Raji (cell line): ENCODE measurements at regions not wholly inside any gene's neighbourhood (a gene's known extent, or its start where the extent isn't known, plus 50 kb on each side); places are given as distances from the start of the nearest gene placed in this dataset.

ENCODE experiments used
- POLR2A ChIP-seq: IDR thresholded peaks from 2 replicates; pipeline ENCODE4 v1.6.1; 2011; ENCODE audit warnings: low read depth, low read length, control low read depth; ENCODE audit not compliant: insufficient read depth

DNA sequence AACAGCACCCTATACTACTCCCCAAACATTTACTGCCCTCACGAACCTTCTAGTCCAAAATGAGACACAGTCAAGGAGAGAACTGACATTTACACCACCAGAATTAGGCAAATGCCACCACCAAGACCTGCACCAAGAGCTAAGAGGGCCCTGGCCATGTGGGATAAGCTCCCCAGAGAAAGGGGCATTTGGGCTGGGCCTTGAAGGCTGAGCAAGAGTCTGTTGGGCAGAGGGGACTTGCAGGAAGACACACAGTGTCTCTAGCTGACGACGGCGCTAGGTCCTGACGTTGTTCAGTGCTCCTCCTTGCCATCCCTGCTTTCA is 326.4 kb upstream of the ZMIZ1 start:
- no peak for TF ChIP-seq POLR2A

DNA sequence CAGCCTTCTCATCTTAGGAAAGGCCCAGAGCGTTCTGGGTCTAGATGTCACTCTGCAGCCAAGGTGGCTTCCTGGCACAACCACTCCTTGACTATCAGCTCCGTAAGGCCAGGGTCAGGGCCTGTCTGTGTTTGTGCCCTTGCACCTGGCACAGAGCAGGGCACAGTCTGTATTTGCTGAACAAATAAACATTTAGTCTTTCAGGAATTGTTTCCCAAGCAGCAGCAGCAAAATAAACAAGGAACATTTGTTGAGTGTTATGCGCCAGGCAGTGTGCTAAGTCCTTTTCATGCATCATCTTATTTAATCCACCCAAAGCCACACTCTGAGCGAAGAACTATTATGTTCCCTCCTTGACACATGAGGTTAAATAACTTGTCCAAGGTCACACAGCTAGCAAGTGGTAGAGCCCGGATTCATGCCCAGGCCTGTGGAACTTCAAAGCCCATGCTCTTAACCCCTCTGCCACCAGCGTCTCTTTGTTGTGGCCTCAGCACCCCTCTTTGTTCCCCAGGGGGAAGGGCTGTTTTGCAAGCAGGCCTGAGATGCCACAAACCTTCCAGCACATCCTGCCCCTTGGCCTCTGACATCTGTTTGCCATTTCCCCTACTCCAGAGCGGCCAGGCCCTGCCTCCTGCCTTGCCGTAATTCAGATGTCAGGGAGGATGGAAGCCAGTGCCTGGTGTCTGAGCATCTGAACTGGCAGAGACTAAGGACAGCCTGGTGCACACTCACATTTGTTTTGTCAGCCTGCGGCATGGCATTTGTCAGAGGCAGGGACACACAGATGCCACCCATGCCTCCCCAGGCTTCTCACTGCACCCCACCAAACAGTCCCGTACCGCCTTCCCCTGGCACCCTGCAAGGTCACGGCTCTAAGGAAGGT is 325.8 kb upstream of the ZMIZ1 start:
- TF ChIP-seq POLR2A, result no peak

DNA sequence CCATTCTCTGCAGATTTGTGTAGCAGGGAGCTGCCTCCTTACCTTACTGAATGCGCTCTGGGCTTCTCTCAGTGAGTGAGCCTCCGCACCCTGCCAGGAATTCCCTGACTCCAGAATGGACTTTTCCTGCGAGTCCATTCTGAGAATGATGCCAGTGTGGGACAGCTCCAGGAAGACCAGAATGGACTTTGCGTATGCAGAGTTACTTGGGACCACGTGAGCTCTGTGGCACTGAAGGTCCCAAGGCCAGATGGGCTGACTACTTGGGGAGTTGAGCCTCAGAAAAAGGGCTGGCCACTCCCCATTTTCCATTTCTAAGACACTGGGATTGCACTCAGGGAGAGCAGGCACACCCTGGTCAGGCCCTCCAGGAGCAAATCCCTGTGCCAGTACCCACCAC is 324.7 kb upstream of the ZMIZ1 start:
- TF ChIP-seq POLR2A, result no peak

DNA sequence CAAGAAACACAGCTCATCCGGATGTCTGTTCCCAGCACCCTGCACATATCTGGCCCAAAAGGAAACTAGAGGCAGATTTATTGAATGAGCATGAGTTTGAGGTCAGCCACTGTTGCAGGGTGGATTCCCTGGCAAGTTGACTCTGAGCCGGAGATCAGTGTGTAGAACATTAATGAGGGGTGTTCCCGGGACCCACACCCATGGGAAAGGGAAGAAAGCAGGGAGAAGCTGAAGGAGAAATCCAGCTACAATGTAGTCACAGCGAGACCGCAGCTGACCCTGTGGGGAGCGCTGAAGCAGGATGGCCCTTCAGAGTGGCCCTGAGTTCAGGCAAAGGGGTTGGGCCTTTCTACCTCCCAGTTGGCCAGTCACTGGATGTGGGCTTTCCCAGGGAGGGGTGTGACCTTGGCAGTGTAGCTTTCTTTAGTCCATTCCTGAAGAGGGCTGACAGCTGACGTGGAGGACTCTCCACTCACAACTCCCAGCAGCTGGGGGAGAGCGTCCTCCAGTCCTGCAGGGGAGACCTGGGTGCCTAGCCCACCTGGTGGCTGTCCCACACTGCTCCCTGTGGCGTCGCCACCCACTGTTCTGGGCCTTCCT is 324.2 kb upstream of the ZMIZ1 start:
- no peak for TF ChIP-seq POLR2A

DNA sequence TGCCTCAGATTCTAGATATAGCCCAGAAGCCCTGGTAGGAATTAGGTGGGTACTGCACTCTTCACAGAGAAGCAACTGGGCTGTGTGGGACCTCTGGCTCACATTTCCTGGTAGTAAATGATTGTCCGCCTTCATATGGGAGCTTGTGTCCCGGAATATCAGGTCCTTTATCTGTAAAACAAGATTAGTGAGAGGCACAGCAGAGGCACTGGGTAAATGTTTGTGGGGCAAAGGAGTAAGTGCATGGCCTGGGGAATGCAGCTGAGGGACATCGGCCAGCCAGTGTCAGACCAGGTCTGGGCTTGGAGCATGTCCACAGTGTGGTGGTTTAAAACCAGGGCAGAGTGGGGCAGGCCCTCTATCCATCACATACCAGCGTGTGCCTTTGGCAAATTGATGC is 323.3 kb upstream of the ZMIZ1 start:
- no peak for TF ChIP-seq POLR2A

DNA sequence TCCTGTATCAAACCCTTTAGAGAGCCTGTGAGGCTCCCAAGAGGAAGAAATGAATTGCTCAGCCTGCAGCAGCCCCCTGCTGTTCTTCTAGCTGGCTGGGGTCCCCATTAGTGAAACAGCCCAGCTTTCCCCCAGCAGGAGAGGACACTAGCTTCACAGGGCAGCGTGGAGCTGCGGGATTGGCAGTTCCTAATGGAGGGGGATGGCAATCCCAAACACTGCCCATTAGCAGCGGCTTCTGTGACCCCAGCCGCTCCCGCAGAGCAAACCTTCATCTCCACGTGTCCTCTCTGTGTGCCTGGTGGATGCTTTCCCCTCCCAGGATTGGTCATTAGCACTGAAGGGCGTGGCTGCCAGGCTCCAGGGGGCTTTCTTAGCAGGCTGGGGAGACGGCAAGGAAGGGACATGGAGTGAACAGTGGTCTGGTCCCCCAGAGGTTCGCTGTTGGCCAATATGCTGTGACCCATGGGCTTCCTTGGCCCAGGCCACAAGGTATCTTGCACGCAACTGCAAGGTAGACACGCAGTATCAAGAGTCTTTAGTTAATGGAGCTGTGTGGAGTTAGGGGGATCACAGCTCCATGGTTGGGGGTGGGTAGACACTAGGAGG is 322.5 kb upstream of the ZMIZ1 start:
- TF ChIP-seq POLR2A, result no peak

DNA sequence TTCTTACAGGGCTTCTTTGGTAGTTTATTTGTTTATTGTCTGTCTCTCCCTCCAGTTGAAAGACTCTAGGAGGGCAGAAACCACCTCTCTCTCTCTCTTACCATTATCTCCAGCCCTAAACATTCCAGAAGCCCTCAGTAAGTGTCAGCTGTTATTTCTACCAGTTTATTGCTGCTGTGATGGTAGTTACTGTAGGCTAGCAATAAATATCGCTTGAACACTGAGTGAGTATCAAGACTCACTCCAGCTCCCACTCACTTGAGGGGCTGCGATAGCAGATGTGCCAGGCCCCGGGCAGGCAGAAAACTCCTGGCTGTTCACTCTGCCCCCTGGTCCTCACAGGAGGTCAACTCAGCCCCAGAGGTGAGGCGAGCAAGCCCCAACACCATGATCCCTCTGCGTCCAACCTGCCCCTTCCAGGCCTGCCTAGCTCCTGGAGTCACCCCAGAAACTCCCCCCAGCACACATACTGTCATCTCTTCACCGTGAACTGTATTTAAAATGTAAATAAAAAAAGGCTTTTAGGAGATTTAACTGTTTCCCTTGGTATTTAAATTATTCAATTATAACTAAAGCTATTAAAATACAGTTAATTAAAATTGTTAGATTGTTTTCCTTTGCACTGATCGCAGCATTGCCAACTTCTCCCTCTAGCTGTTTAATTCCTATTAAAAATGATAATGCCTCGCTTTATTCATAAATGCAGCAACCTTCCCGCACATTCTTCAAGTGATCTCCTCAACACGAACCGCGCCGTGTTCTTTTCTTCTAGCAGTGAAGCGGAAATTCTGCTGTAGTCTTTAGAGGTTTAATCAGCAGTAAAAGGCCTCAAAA is 321.1 kb upstream of the ZMIZ1 start:
- no peak for TF ChIP-seq POLR2A

DNA sequence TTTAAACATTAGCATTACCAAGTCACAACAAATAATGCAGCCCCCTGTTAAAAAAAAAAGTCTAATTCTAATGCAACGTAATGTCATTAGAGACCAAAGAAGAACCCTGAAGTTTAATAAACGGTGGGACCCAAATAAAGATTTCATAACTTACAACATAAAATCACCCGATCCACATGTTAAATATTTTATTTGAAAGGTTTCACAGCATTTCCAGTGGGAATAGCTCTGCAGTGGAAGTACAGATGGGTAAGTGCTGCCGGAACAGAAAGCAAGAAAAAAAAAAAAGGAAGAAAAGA is 320.6 kb upstream of the ZMIZ1 start:
- TF ChIP-seq POLR2A, result no peak

DNA sequence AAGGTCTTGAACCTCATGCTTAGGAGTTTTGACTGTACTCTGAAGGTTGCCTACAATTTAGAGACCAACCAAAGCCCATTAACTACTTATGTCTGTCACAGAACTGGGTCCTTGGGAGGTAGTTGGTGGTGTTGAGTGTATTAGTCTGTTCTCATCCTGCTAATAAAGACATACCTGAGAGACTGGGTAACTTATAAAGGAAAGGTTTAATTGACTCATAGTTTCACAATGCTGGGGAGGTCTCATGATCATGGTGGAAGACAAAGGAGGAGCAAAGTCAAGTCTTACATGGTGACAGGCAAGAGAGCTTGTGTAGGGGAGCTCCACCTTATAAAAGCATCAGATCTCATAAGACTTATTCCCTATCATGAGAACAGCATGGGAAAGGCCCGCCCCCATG is 319.6 kb upstream of the ZMIZ1 start:
- no peak for TF ChIP-seq POLR2A

DNA sequence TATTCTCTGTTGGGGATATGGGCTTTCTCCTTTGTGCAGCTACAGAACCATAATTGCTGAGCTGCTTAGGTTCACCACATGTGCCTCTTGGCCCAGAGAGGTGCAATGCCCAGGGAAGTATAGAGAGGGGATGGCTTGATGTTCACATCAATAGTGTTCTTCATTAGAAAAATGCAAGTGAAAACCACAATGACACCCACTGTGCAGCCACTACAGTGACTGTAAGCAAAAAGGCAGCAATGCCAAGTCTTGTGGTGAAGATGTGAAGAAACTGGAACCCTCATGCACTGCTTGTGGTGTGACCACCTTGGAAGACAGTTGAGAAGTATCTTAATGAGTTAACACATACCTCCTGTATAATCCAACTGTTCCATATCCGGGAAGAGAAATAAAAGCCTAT is 318.9 kb upstream of the ZMIZ1 start:
- TF ChIP-seq POLR2A, result no peak

DNA sequence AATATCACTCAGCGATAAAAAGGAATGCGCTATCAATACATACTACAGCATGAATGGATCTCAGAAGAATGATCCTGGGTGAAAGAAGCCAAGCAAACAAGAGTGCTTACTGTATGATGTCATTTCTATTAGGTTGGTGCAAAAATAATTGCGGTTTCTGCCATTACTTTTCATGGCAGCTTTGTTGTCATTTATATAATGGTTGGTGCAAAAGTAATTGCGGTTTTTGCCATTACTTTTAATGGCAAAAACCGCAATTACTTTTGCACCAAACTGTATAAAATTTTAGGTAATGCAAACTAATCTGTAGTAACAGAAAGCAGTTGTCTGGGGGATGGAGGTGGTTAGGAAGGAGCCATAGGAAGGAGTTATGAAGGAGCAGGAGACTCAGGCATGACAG is 318.3 kb upstream of the ZMIZ1 start:
- TF ChIP-seq POLR2A, result no peak

DNA sequence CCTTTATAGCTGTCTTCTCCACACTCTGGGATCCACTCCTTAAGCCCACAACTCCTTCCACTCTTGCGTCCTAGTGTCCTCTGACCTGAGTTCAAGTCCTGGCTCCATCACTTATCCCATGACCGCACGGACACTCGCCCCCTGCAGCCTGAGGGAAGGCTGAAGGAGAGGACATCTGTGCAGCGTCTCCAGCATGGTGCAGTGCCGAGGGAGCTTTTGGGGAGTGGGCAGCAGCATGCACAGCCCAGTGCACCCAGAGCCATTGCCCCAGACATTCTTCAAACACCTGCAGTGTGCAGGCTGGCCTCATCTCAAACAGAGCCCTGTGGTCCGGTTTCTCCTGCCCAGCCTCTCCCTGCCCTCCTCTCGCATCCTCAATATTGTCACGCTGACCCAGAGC is 317.1 kb upstream of the ZMIZ1 start:
- no peak for TF ChIP-seq POLR2A

DNA sequence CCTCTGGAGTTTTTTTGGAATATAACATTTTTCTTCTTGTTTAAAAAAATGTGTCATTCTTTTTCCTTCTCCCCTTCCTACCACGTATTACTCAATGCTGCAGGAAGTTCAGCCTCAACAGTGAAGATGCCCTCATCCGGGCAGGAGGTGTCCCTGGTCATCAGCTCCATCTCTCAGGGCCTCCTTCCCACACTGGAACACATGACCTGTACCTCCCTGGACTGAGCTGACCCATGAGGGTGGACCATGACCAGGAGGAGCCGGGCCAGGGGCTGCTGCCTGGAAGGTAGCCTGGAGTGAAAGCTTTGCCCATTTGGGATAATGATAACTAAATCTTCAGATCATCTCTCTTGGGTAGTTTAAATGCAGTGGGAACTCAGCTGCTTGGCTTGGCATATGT is 316.5 kb upstream of the ZMIZ1 start:
- no peak for TF ChIP-seq POLR2A

DNA sequence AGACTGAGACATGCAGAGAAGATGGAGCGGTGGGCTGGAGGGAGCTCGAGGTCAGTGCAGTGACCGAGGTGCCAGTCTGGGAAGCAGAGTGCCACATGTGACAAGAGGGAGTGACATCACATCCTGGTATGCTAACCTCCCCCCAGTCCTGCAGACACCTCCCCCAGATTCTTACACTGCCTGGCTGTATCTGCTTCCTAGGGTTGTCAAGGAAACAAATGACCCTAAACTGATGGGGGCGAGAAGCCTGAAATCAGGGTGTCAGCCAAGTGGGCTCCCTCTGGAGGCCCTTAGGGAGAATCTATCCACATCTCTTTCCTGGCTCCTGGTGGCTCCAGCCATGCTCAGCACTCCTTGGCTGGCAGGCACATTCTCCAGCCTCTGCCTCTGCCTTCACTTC is 316.1 kb upstream of the ZMIZ1 start:
- TF ChIP-seq POLR2A, result no peak

DNA sequence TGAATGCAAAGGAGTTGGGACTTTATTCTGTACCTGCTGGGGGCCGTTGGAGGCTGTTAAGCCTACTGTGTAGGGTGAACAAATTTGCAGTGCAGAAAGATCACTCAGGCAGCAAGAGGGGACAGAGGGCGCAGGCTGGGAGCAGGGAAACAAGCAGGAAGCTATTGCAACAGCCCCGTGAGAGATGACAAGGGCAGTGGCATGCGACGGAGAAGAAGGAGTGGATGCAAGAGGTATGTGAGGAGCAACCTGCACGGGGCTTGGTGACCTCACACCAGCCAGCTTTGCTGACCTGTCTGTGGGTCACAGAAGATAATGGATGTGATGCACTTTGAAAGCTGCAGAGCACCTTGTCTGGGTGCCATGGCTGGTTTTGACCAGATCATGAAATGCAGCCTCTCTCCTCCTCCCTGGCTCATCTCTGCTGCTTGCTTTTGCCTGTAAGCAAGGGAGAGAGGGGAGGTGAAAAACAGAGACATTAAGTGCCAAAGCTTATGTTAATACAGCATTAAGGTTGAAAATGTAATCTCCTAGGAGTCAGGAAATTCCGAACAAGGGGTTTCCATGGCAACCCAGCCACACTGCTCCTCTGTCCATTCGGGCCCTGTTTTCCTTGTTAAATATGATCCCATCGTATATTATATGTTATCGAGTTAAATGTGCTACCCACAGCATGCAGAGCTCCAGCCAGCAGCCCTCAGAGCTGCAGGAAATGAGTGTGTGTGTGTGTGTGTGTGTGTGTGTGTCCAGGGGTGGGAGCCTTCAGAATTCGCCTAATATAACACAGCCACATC is 314.3 kb upstream of the ZMIZ1 start:
- no peak for TF ChIP-seq POLR2A
